Tibial nerve (tissue), 3 donors: ENCODE measurements at regions not wholly inside any gene's neighbourhood (a gene's known extent, or its start where the extent isn't known, plus 50 kb on each side); places are given as distances from the start of the nearest gene placed in this dataset.

Experiments
- CTCF ChIP-seq, 5 experiments: fragments of 200-600 bp in 3 of 5; fragments of 450-650 bp in 2 of 5; sonication (generic) in 3 of 5; IDR thresholded peaks; one replicate each; pipeline ENCODE4 v1.5.1; 2016 to 2019; ENCODE audit warnings: antibody characterized with exemption in 5 of 5, mild to moderate bottlenecking in 3 of 5, moderate library complexity in 2 of 5
- POLR2A ChIP-seq, 2 donors: fragments of 450-650 bp; IDR thresholded peaks; one replicate each; pipeline ENCODE4 v1.6.1; 2017; ENCODE audit warnings: antibody characterized with exemption in 2 of 2, mild to moderate bottlenecking in 2 of 2, moderate library complexity in 2 of 2

GRCh38 chr17:55895112-55895759, 144.4 kb downstream of the PCTP start:
- TF ChIP-seq CTCF (IDR thresholded peaks at IDR 0.05) = no peak
- TF ChIP-seq POLR2A (IDR thresholded peaks at IDR 0.05) = no peak
